HepG2 (cell line): ENCODE measurements at regions not wholly inside any gene's neighbourhood (a gene's known extent, or its start where the extent isn't known, plus 50 kb on each side); places are given as distances from the start of the nearest gene placed in this dataset.

Source experiments
- AHDC1 ChIP-seq: sonication (generic); formaldehyde crosslinking; IDR thresholded peaks from 2 replicates; pipeline ENCODE4 v1.5.1; 2020; ENCODE audit warnings: mild to moderate bottlenecking, missing genetic modification reagents, borderline replicate concordance
- BRF2 ChIP-seq: sonication (generic); formaldehyde crosslinking; IDR thresholded peaks from 2 replicates; pipeline ENCODE4 v1.8.1; 2022; ENCODE audit warnings: mild to moderate bottlenecking, missing genetic modification reagents
- HNRNPUL1 ChIP-seq: fragments of 200-400 bp; formaldehyde crosslinking; IDR thresholded peaks from 2 replicates; pipeline ENCODE4 v1.6.1; 2017; ENCODE audit warnings: low read depth, mild to moderate bottlenecking, low read length, moderate library complexity
- MAF1 ChIP-seq: sonication (generic); formaldehyde crosslinking; IDR thresholded peaks from 2 replicates; pipeline ENCODE4 v1.5.0; 2020; ENCODE audit warnings: missing genetic modification reagents, borderline replicate concordance
- MIXL1 ChIP-seq: IDR thresholded peaks from 2 replicates; pipeline ENCODE4 v1.6.1; 2016
- RARA ChIP-seq: IDR thresholded peaks from 2 replicates; pipeline ENCODE4 v1.6.1; 2016; ENCODE audit warnings: missing genetic modification reagents, missing compliant biosample characterization
- TGIF2 ChIP-seq: IDR thresholded peaks from 2 replicates; pipeline ENCODE4 v1.6.1; 2016; ENCODE audit warnings: control low read depth, missing compliant biosample characterization
- YY1 ChIP-seq: IDR thresholded peaks from 2 replicates; pipeline ENCODE4 v1.6.1; 2011; ENCODE audit warnings: low read length, low read depth, moderate library complexity, mild to moderate bottlenecking; ENCODE audit not compliant: insufficient read depth, insufficient replicate concordance
- ZNF883 ChIP-seq: sonication (generic); formaldehyde crosslinking; IDR thresholded peaks from 2 replicates; pipeline ENCODE4 v1.5.1; 2020; ENCODE audit warnings: mild to moderate bottlenecking, missing genetic modification reagents; ENCODE audit errors: not compliant biosample characterization
- TF ChIP-seq, protein P1 (sequence below), 2 experiments: fragments of 450-650 bp in 1 of 2; sonication (generic) in 1 of 2; formaldehyde crosslinking; IDR thresholded peaks; 2 replicates each; pipeline versions ENCODE4 v1.5.0 to v1.8.0; 2020 to 2022; ENCODE audit warnings: mild to moderate bottlenecking in 1 of 2, missing genetic modification reagents in 1 of 2
- TF ChIP-seq, protein P2 (sequence below): sonication (generic); formaldehyde crosslinking; IDR thresholded peaks from 2 replicates; pipeline ENCODE4 v1.8.0; 2022; ENCODE audit warnings: low read depth, missing genetic modification reagents
- TF ChIP-seq, protein P3 (sequence below): sonication (generic); formaldehyde crosslinking; IDR thresholded peaks from 2 replicates; pipeline ENCODE4 v1.8.1; 2023; ENCODE audit warnings: mild to moderate bottlenecking, missing genetic modification reagents
- TF ChIP-seq, protein P4 (sequence below): IDR thresholded peaks from 2 replicates; pipeline ENCODE4 v1.4.0; 2020; ENCODE audit warnings: mild to moderate bottlenecking, missing genetic modification reagents

DNA sequence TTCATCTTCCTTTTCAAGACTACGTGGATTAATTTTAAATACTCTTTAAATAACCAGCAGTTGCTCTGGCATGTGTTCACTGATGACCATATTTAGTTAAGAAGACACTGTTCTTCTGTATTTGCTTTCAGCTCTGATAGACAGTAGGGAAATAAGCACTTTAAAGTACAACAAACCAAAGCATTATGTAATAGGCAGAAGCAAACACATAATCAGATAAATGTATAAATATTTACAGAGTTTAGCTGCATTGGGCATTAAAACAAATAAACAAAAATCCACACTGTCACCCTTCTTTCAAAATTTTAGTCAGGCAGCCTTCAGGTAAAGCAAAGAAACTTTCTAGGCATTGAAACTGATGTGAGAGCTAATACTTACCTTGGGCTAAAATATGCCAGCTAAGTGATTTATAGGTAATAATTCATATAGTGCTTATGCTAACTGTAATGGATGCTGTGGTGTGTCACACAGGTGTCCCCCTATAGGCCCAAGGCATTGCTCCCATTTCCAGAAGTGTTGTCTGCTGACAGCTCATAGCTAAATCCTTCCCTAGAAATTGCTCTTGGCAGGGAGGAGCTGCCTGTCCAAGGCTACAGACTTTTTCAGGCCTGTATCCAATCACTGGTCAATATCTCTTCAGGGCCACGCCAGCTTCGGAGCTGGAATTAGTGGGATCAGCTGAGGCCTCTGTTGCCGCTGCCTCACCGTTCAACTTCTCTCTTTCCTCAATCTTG is 111.5 kb upstream of the CITED2 start (continued):
- TF ChIP-seq AHDC1: peak; percentile 87; the same call in 1 of the 2 replicates
- no peak for TF ChIP-seq MAF1 (CRISPR knock-in tag)
- TF ChIP-seq ZNF883 (CRISPR knock-in tag): no peak
- TF ChIP-seq, protein P1, sequence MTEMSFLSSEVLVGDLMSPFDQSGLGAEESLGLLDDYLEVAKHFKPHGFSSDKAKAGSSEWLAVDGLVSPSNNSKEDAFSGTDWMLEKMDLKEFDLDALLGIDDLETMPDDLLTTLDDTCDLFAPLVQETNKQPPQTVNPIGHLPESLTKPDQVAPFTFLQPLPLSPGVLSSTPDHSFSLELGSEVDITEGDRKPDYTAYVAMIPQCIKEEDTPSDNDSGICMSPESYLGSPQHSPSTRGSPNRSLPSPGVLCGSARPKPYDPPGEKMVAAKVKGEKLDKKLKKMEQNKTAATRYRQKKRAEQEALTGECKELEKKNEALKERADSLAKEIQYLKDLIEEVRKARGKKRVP (CRISPR knock-in tag; IDR thresholded peaks at IDR 0.05): peak in 1 of 2 experiments; percentile 40; a peak in 2 of 4 replicates
- TF ChIP-seq, protein P2, sequence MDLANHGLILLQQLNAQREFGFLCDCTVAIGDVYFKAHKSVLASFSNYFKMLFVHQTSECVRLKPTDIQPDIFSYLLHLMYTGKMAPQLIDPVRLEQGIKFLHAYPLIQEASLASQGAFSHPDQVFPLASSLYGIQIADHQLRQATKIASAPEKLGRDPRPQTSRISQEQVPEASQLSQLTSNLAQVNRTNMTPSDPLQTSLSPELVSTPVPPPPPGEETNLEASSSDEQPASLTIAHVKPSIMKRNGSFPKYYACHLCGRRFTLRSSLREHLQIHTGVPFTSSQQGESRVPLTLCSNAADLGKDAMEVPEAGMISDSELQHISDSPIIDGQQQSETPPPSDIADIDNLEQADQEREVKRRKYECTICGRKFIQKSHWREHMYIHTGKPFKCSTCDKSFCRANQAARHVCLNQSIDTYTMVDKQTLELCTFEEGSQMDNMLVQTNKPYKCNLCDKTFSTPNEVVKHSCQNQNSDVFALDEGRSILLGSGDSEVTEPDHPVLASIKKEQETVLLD (CRISPR knock-in tag): no peak
- TF ChIP-seq, protein P3, sequence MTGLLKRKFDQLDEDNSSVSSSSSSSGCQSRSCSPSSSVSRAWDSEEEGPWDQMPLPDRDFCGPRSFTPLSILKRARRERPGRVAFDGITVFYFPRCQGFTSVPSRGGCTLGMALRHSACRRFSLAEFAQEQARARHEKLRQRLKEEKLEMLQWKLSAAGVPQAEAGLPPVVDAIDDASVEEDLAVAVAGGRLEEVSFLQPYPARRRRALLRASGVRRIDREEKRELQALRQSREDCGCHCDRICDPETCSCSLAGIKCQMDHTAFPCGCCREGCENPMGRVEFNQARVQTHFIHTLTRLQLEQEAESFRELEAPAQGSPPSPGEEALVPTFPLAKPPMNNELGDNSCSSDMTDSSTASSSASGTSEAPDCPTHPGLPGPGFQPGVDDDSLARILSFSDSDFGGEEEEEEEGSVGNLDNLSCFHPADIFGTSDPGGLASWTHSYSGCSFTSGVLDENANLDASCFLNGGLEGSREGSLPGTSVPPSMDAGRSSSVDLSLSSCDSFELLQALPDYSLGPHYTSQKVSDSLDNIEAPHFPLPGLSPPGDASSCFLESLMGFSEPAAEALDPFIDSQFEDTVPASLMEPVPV (CRISPR knock-in tag): no peak
- 0 out of 2 replicates have a peak, but pooled peaks have one; percentile 53 for TF ChIP-seq RARA (CRISPR knock-in tag)
- TF ChIP-seq YY1: no peak
- peak; percentile 41; the same call in 1 of the 2 replicates for TF ChIP-seq MIXL1 (CRISPR knock-in tag)
- no peak for TF ChIP-seq HNRNPUL1
- no peak for TF ChIP-seq TGIF2 (CRISPR knock-in tag)
- TF ChIP-seq, protein P4, sequence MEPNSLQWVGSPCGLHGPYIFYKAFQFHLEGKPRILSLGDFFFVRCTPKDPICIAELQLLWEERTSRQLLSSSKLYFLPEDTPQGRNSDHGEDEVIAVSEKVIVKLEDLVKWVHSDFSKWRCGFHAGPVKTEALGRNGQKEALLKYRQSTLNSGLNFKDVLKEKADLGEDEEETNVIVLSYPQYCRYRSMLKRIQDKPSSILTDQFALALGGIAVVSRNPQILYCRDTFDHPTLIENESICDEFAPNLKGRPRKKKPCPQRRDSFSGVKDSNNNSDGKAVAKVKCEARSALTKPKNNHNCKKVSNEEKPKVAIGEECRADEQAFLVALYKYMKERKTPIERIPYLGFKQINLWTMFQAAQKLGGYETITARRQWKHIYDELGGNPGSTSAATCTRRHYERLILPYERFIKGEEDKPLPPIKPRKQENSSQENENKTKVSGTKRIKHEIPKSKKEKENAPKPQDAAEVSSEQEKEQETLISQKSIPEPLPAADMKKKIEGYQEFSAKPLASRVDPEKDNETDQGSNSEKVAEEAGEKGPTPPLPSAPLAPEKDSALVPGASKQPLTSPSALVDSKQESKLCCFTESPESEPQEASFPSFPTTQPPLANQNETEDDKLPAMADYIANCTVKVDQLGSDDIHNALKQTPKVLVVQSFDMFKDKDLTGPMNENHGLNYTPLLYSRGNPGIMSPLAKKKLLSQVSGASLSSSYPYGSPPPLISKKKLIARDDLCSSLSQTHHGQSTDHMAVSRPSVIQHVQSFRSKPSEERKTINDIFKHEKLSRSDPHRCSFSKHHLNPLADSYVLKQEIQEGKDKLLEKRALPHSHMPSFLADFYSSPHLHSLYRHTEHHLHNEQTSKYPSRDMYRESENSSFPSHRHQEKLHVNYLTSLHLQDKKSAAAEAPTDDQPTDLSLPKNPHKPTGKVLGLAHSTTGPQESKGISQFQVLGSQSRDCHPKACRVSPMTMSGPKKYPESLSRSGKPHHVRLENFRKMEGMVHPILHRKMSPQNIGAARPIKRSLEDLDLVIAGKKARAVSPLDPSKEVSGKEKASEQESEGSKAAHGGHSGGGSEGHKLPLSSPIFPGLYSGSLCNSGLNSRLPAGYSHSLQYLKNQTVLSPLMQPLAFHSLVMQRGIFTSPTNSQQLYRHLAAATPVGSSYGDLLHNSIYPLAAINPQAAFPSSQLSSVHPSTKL (CRISPR knock-in tag): peak; percentile 57
- TF ChIP-seq BRF2 (CRISPR knock-in tag): 0 out of 2 replicates have a peak, but pooled peaks have one; percentile 46
